GM19438 (cell line): ENCODE measurements at regions not wholly inside any gene's neighbourhood (a gene's known extent, or its start where the extent isn't known, plus 50 kb on each side); places are given as distances from the start of the nearest gene placed in this dataset.

Experiments used
- ATAC-seq: cut with Tn5 transposase; IDR thresholded peaks from one replicate; pipeline ENCODE4 v1.9.1; 2021; ENCODE audit warnings: low read depth; ENCODE audit not compliant: unreplicated experiment

DNA sequence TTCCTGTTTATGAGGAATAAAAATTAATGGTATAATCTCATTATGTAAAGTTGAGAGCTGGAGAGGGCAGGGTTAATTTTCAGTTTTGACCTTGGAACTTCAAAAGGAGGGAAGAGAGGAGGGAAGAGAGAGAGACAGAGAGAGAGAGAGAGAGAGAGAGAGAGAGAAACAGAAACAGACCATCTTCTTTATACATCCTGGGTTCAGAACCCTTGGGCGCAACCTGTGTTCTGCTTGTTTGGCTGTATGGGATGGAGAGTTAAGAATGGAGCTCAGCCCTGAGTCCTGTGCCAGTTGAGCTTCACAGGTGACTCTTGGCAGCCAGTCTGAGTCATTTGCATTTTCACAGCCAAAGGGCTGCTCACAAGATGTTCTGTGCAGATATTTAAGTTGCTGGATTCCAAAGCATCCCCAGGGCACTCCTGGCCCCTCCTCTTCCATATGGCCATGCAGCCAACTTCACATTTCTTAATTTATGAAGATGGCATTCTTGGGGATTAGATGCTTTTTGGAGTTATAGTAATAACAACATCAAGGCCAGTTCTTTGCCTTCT lies 143.5 kb downstream of the CARTPT start:
- no peak for ATAC-seq

DNA sequence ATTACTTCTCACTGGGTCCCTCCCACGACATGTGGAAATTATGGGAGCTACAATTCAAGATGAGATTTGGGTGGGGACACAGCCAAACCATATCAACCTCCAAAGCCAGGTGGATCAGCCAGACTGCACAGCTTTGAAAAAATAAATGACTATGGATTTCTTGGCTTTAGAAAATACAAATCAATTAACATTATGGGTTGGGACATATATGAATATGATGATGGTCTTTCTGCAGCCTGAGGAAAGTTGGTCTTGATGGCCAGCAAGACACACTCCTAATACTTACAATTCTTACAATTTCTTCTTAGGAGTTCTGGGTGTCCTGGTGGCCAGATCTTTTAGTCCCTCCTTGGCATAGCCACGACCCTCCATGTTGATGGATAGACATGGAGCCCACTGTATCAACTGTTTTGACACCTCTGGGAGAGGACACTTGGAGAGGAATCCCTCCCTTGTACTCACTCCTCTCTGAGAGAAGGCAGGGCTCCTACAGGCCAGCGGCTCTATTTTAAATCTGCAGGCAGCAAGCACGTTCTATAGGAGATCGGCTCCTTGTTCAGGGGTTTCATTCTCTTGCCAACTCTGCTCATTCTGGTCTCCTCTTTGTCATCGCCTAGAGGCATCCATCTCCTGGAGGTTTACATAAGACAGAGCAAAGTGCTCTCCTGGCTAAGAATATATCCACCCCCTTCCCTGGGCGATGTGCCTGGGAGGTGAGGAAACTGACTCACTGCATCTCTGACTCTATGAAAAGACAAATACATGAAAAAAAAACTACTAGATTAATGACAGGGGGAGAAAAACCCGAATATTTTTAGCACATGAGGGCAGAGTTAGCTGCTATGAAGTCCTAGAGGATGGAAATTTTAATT lies 145.9 kb downstream of the CARTPT start:
- ATAC-seq: no peak

DNA sequence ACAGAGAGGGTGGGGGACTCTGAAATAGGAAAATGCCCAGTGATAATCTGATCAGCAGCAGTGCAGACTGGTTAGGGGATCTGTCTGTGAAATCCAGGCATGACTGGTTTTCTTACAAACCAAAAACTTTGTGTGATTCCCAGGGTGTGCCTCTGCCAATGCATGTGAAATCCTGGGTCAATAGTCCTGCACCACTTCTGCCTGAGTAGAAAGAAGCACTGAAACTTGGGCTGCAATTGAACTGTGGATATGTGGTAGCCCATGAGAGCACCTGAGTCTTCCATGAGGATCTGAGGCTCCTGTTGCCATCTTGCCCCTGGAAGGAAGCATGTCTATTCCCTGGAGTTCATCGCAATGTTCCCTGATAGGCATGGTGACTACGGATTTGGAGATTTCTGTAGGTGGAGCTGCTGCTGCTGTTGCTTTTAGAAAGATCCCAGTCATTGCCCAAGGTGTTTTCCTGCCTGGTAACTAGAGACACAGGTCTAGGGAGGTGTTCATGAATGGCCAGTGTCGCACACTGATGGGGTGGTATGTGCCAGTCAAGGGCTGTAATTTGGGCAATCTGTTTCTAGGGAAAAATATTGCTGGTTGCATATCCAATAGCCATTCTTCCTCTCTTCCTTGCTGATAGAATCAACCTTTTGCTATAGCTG lies 146.7 kb downstream of the CARTPT start:
- ATAC-seq: no peak

DNA sequence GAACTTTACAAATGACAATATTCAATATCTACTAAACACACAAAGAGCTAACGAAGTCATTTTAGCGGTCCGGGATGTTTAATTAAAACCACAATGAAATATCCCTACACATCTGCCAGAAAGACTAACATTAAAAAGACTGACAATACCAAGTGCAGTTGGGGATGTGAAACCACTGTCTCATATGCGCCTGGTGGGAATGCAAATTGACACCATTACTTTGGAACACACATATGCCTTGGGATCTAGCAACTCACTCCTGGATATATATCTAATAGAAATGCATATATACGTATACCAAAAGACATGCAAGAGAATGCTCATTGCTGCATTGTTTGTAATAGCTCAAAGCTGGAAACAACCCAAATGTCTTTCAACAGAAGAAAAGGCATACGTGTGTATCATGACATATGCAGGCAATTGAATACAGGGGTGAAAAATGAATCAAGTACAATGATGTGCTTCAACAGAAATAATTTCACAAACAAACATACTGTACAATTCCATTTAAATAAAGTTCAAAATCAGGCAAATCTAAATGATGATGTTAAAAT lies 153.3 kb downstream of the CARTPT start:
- ATAC-seq: no peak

DNA sequence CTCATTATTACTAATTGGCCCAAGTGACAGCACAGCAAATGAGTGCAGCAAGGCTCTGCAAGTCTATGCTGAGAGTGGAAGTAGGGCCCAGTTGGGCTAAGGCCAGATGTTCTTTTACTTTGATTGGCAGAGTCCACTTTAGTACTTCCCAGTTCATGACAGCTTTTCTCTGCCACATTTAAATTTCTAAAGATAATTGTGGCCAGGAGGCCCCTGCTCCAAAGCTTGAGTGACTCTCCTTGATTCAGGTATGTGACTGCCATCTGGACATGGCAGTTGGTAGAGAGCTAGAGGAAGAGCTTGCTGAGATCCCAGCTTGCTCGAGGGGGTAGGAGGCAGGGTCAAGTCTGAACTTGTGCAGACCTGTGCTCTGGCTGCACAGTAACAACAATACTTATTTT lies 154.1 kb downstream of the CARTPT start:
- no peak for ATAC-seq

DNA sequence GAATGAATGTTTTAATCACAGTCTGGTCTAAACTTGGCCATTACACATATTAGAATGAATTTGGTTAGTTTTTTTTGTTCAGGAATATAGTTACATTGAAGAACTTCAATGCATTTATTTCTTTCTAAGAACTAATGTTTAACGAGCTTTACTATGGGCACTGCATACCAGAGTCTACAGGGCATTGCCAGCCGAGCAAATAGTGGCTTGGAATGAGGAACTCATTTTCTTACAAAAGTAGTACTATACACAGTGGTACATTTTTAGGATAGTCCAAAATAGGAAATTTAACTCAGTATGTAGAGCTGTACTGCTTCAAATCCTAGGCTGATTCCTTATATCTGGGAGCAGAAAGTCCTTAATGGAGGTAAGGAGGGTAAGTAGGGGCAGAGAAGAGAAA lies 155.4 kb downstream of the CARTPT start:
- no peak for ATAC-seq

DNA sequence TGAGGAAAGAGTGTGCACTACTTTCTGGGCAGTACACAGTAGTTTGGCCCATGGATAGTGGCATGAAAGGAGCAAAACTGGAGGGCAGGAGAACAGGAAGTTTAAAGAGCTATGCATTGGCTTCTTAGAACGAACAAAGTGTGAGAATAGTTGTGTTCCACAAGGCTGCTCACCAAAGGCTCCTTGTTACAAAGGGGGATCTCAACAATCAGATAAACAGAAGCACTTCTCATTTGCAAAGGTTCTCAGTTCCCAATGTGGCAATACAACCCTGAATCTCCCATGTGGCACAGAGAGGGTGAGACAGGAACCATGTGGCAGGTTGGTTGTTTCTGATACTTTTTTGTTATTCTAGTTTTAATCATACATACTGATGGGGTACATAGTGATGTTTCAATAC lies 158.4 kb downstream of the CARTPT start:
- no peak for ATAC-seq

DNA sequence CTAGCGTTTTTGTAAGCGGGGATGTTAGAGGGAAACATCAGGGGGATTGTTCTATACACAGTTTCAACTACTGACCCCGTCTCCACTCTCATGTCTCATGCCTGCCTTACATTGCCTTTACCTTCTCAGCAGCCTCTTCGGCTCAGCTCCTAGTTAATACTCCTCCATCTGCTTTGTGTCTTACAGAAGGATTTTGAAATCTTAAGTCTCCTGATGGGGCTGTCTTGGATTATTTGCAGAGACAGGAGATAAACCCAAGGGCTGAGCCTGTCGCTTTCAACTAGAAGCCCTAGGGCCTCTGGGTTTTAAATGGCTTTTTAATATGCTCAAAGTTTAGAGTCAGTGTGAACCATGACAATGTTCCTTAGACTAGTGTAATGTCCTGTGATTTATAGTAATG lies 161.5 kb downstream of the CARTPT start:
- ATAC-seq: no peak

DNA sequence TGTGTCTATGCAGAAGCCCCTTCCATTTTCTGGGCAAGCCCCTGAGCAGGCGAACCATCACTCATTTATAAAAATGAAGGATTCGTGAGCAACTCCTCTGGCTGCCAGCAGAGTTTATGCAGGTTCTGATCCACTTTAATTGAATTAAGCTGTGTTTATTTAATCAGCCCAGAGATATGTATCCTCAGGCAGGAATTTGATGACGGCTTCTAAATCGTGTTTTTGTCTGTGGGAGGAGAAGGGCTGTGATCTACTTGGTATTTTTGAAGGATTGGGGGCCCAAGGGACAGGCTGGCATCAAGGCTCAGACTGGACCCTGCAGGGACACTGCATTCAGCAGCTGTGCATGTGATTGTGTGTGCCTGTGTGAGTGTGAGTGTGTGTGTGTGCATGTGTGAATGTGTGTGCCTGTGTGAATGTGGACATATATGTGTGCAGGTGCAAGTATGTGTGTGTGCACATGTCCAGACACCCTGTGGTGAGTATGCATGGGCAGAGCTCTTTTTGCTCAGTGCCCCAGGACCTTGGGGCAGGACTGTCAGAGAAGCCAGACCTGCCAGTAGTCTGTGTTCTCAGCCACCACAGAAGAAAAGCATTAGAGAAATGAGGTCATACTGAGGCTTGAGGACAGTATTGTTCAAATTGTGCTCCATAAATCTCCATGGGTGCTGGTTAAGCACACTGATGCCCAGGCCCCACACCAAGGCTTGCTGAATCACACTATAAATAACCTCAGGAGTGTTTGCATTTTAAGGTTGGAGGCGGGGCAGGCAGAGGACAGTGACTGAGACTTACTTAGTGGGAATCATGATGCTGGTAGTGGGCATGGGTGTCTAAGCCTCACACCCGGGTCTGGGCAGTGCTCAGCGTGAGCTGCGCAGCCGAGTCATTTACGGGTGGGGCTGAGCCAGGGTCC lies 164.0 kb downstream of the CARTPT start:
- no peak for ATAC-seq

DNA sequence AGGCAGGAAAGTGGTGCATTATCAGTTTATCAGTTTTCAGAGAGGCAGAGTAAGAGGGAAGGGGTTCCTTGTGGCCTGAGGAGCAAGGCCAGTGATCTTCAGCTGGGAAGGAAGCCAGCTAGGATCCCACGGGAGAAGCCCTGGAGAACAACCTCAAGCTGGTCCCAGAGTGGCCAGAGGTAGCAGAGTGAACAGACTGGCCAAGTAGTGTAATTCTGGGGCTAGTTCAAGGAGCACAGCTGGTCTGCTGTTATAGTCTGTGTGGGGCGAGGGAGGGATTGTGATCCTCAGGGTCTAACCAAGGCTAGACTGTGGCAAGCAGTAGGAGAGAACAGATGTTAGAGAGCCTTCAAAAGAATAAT lies 164.6 kb downstream of the CARTPT start:
- no peak for ATAC-seq

DNA sequence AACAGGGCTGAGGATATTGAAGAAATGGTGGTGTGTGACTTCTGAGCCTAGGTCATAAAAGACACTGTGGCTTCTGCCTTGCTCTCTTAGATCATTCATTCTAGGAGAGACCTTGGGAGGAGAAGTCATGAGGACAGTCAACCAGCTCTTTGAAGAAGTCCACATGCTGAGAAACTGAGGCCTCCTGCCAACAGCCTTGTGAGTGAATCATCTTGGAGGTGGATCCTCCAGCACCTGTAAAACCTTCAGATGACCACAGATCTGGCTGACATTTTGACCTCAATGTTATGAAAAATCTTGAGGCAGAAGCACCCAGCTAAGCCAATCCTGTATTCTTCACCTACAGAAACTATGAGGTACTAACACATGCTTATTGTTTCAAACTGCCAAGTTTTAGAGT lies 165.9 kb downstream of the CARTPT start:
- ATAC-seq: no peak

DNA sequence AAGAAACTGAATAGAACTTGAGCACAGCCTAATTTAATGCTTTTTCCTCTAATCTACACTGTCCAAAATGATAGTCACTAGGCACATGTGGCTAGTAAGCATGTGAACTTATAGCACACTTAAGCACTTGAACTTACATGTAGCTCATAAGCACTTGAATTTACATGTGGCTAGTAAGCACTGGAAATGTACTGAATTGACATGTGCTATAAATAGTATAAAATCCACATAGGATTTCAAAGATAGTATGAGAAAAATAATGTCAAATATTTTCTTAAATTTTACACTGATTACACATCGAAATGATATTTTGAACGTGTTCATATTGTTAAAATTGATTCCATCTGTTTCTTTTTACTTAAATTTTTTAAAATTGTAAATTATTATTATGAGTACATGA lies 167.3 kb downstream of the CARTPT start:
- no peak for ATAC-seq

DNA sequence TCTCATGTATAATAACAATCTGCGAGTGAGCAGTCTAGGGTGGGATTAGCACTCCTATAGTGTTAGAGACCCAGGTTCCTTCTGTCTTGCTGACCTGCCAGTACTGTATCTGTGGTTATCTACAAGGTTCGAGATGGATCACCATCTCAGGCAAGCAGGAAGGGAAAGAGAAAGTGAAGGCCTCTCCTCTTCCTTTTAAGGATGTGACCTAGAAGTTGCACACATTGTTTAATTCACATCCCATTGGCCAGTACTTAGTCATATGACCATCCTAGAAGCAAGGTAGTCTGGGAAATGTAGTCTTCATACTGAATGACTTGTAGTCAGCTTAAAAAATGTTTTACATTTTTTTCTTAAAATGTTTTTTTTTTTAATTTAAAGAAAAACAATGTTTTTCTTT lies 168.6 kb downstream of the CARTPT start:
- peak; percentile 100 for ATAC-seq

DNA sequence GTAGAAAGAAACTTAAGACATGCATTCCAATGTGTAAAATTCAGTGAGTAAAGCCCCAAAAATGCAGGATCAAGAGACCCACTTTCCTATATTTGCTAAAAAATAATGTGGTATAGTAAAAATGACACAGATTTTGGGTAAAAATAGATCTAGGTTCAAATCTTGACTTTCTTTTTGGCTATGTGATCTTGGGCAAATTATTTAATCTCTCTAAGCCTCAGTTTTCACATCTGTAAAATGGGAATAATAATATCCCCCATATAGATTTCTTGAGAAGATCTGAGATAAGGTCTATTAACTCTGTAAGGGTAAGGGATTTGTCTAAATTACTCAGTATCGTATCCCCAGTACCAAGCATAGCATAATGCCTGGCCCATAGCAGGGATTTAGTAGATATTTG lies 172.3 kb downstream of the CARTPT start:
- no peak for ATAC-seq

DNA sequence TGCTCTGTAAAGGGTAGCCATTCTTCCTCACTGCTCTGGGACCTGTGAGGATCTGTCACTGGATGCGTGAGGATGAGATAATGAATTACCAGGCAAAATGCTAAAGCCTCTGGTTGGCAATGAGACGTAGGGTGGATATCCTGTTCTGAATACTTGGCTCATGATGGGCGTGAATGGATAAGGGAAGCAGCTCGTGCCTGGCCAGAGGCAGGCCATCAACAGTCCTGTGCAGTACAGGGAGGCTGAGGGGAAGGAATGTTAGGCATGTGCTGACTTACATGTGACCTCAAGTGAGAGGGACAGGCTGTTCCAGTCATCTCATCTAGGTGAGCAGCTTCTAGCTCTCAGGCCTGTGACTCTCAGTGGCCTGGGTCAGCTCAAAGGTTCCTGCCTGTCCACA lies 172.8 kb downstream of the CARTPT start:
- ATAC-seq: no peak

DNA sequence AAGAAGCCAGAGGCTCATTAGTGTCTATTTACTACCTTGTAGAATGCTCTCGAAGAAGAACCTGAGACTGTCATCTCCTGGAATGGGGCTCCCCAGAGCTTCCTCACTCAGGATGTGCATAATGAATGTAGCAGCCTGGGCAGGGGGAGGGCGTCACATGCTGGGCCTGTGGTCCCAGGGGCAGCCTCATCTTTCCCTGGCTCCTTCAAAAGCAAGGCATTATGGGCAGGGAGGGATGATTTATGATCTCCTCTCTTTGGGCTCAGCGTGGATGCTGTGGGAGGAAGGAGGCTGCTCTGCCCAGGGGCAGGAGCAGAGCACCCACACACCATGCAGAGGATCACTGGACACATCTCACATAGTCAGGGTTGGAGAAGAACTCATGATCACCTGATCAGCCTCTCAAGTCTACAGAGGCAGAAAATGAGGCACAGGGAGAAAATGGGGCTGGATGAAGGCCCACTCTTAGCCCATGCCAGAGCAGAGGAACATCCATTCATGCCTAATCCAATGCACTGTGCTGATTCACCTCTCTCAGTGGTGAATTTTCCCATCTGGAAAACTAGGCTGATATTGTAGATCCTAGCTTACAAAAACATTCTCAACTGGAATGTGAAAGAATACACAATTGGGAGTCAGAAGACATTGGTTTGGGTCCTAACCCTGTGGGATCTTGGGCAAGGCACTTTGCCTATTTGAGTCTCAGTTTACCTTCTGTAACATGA lies 173.7 kb downstream of the CARTPT start:
- no peak for ATAC-seq

DNA sequence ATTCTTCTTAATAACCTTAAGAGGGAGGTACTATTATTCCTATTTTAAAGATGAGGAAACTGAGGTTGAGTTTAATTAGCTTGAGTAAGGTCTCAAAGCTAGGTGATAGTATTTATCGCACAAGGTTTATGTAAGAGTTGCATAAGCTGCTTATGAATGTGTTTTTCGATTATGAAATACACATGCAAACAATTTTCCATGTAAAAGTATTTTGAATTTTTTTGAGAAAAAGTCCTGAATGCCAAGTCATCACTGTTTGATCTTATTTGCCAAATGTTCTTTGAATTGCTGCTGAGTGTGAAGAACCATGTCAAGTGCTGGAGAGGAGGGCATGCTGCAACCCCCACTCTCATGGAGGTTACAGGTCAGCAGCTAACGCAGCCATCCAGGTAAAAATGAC lies 174.4 kb downstream of the CARTPT start:
- ATAC-seq: no peak

DNA sequence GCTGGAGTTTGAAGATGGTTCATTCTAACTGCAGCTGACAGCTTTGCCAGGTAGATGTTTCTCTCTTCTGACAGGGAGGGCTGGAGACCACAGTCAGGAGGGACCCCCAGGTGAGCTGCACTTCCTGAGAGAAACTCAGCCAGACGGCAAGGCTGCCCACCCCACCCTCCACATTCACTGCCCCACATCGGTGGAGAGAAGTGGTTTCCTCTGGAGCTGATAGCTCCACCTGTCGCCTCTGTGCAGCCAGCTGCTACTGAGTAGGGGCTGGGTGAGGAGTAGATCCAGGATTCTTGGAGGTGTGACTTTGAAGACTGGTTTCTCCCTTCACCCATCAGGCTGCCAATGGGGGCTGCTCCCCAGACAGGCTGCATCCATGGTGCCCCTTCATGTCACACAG lies 175.0 kb downstream of the CARTPT start:
- no peak for ATAC-seq

DNA sequence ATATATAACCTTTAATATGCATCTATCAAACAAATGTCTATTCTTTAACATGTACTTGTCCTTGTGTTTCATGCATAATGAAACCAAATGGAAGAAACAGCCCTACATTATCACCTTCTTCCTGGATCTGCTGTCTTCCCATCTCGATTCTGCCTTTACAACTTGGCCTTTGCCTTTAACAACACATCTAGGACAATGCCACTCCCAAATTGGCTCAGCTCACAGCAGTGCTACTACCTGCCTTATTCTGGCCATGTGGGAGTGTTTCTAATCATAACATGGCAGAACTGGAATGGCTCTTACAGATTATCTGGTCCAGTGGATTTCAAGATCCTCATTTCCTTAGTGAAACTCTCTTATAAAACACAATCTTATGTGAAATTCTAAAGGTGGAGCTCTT lies 176.5 kb downstream of the CARTPT start:
- ATAC-seq: no peak

DNA sequence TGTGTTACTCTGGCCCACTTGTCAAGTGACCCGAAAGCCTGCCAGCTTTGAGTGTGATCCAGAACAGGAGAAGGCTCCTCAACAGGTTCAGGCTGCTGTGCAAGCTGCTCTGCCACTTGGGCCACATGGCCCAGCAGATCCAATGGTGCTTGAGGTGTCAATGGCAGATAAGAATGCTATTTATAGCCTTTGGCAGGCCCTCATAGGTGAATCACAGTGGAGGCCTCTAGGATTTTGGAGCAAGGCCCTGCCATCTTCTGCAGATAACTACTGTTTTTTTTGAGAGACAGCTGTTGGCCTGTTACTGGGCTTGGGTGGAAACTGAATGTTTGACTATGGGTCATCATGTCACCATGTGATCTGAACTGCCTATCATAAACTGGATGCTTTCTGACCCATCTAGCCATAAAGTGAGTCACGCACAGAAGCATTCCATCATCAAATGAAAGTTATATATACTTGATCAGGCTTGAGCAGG lies 180.8 kb downstream of the CARTPT start:
- ATAC-seq: no peak
